B cell (primary cell): ENCODE measurements at regions not wholly inside any gene's neighbourhood (a gene's known extent, or its start where the extent isn't known, plus 50 kb on each side); places are given as distances from the start of the nearest gene placed in this dataset.

Experiments
- ATAC-seq: fragments of 200-7000 bp; cut with Tn5 transposase; one replicate; pipeline ENCODE4 v1.10.0; 2021; ENCODE audit warnings: low read depth, mild to moderate bottlenecking, moderate number of reproducible peaks, moderate library complexity
- CTCF ChIA-PET: fragments of 350-600 bp; sonication (Branson Sonifier 250); formaldehyde crosslinking; loops from one replicate; lab custom pipeline; 2021; ENCODE audit warnings: antibody characterized with exemption, inconsistent platforms; lab: Charles Lee
- POLR2A ChIA-PET: fragments of 350-600 bp; sonication (Branson Sonifier 250); formaldehyde crosslinking; loops from one replicate; lab custom pipeline; 2021; ENCODE audit warnings: antibody characterized with exemption; lab: Charles Lee
- DNase-seq: peaks from one replicate; pipeline ENCODE4 v3.0.0; 2013
- H2AFZ ChIP-seq: 2 replicates; pipeline ENCODE4 v1.6.1; 2012; ENCODE audit warnings: mild to moderate bottlenecking, low read depth, low read length; ENCODE audit not compliant: insufficient read depth, poor library complexity, severe bottlenecking
- H3K27ac ChIP-seq, 2 donors: 1 replicate in 1 of 2; 2 replicates in 1 of 2; pipeline ENCODE4 v1.5.1; 2012 to 2013; ENCODE audit warnings: low read length in 2 of 2, mild to moderate bottlenecking in 2 of 2, moderate library complexity in 1 of 2
- H3K27me3 ChIP-seq, 4 experiments: fragments of 200-600 bp in 1 of 4; sonication (generic) in 1 of 4; replicated peaks in 1 of 4; 1 replicate in 2 of 4; 2 replicates in 2 of 4; pipeline versions ENCODE4 v1.6.1 to v1.7.0; 2013 to 2016; ENCODE audit warnings: low read length in 3 of 4, mild to moderate bottlenecking in 2 of 4, mixed read lengths in 1 of 4, moderate library complexity in 1 of 4; ENCODE audit not compliant: insufficient read depth in 4 of 4, control insufficient read depth in 3 of 4; ENCODE audit errors: control extremely low read depth in 1 of 4
- H3K36me3 ChIP-seq, 2 experiments: replicated peaks in 1 of 2; 1 replicate in 1 of 2; 2 replicates in 1 of 2; pipeline versions ENCODE4 v1.6.1 to v1.7.1; 2013; ENCODE audit warnings: low read length in 1 of 2; ENCODE audit not compliant: insufficient read depth in 2 of 2, control insufficient read depth in 1 of 2; ENCODE audit errors: control extremely low read depth in 1 of 2, extremely low read depth in 1 of 2
- H3K4me1 ChIP-seq, 2 donors: fragments of 200-600 bp in 1 of 2; sonication (generic) in 1 of 2; 1 replicate in 1 of 2; 2 replicates in 1 of 2; pipeline versions ENCODE4 v1.5.1 to v1.6.1; 2013 to 2017; ENCODE audit warnings: low read length in 2 of 2; ENCODE audit not compliant: control insufficient read depth in 2 of 2, insufficient read depth in 2 of 2
- H3K4me2 ChIP-seq: replicated peaks from 2 replicates; pipeline ENCODE3; 2012; ENCODE audit warnings: mild to moderate bottlenecking, low read depth, low read length; ENCODE audit not compliant: poor library complexity, severe bottlenecking
- H3K4me3 ChIP-seq, 5 experiments: fragments of 200-600 bp in 1 of 5; sonication (generic) in 1 of 5; 1 replicate in 3 of 5; 2 replicates in 2 of 5; pipeline versions ENCODE4 v1.5.1 to v1.7.0; 2011 to 2016; ENCODE audit warnings: low read length in 4 of 5, mild to moderate bottlenecking in 4 of 5, low read depth in 2 of 5, control low read depth in 1 of 5, moderate library complexity in 1 of 5; ENCODE audit not compliant: insufficient read depth in 1 of 5; ENCODE audit errors: control extremely low read depth in 1 of 5, extremely low read depth in 1 of 5
- H3K79me2 ChIP-seq: fragments of 200-600 bp; sonication (generic); one replicate; pipeline ENCODE4 v1.6.0; 2016; ENCODE audit warnings: low read length; ENCODE audit not compliant: control insufficient read depth, insufficient read depth
- H3K9ac ChIP-seq: fragments of 200-600 bp; sonication (generic); 2 replicates; pipeline ENCODE4 v1.6.1; 2017; ENCODE audit warnings: mild to moderate bottlenecking, low read length, moderate library complexity
- H3K9me3 ChIP-seq, 3 donors: one replicate each; pipeline versions ENCODE4 v1.6.1 to v1.7.1; 2013; ENCODE audit warnings: low read length in 2 of 3; ENCODE audit not compliant: control insufficient read depth in 2 of 3, insufficient read depth in 1 of 3; ENCODE audit errors: control extremely low read depth in 1 of 3
- H4K20me1 ChIP-seq: 2 replicates; pipeline ENCODE4 v1.6.0; 2012; ENCODE audit warnings: mild to moderate bottlenecking, low read length; ENCODE audit not compliant: insufficient read depth, control insufficient read depth, poor library complexity, severe bottlenecking
- H3K27ac Mint-ChIP-seq: one replicate; pipeline ENCODE4 v1.8.0; 2021; ENCODE audit warnings: mixed read lengths
- H3K27me3 Mint-ChIP-seq: one replicate; pipeline ENCODE4 v1.8.0; 2021; ENCODE audit warnings: mixed read lengths
- H3K4me1 Mint-ChIP-seq: one replicate; pipeline ENCODE4 v1.8.0; 2021; ENCODE audit warnings: mixed read lengths
- H3K4me3 Mint-ChIP-seq: one replicate; pipeline ENCODE4 v1.8.0; 2021; ENCODE audit warnings: mixed read lengths
- H3K9me3 Mint-ChIP-seq: one replicate; pipeline ENCODE4 v1.8.0; 2022; ENCODE audit warnings: mixed read lengths; ENCODE audit not compliant: insufficient read depth
- EZH2 ChIP-seq: IDR thresholded peaks from 2 replicates; pipeline ENCODE4 v1.6.1; 2012; ENCODE audit warnings: borderline replicate concordance, low read depth, mild to moderate bottlenecking, moderate library complexity, low read length; ENCODE audit not compliant: insufficient read depth, poor library complexity, severe bottlenecking
- WGBS: methylation state at CpG from one replicate; pipeline ENCODE4 v1.1.5; 2013; ENCODE audit warnings: missing lambda C conversion rate; ENCODE audit not compliant: insufficient coverage; 5-methylcytosine and 5-hydroxymethylcytosine counted together
- intact Hi-C: fragments of 100-400 bp; cut with micrococcal nuclease; formaldehyde crosslinking; loops from one replicate; pipeline ENCODE4 v1.10.0; 2022
- TF ChIP-seq, protein P1 (sequence below): fragments of 200-600 bp; IDR thresholded peaks from one replicate; pipeline ENCODE4 v1.8.0; 2022; ENCODE audit warnings: antibody characterized with exemption, mild to moderate bottlenecking

DNA sequence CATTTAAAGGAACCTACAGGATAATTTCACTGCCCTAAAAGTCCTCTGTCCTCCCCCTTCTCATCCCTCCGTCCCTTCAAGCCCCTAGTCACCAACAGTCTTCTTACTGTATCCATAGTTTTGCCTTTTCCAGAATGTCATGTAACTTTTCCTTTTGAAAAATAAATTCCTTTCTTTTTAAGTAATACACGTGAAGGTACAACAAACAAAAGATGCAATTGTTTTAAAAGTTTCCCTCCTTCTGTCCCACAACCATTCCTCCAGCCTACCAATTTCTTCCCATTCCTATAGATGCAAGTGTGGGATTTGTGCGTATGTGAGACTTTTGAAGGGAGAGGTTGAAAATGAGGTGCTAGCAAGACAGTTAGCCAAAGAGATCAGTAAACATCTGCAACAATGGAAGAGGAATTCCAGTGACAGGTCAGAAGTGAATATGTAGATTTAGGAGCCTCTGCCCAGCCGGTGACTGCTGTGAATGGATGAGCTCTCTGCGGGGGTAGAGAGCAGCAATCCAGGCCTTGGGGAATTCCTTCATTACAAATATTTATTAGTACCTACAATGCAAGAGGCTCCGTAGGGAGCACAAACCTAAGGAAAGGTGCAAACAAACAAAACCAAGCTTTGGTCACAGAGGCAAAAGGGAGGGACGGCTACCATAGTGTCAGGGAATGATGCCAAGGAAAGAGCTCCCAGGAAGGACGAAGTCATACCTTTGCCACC lies 243.6 kb downstream of the SKIDA1 start:
- no peak overlapping the region for H3K4me2 ChIP-seq
- no peak overlapping the region for H3K4me3 ChIP-seq
- 100% methylated on average over 4 of the region's 8 CpGs for WGBS
- no peak overlapping the region for H3K27ac ChIP-seq
- DNase-seq = no peak
- intact Hi-C loops = no loop called here
- no peaks in the 10 kb centered on the region for H3K9me3 ChIP-seq
- H3K4me3 Mint-ChIP-seq = no peak overlapping the region
- H3K4me1 Mint-ChIP-seq = no peaks in the 10 kb centered on the region
- no peaks in the 10 kb centered on the region for H3K27me3 ChIP-seq
- no peaks in the 10 kb centered on the region for H4K20me1 ChIP-seq
- H3K27ac Mint-ChIP-seq = no peak overlapping the region
- no peaks in the 10 kb centered on the region for H3K9me3 Mint-ChIP-seq
- CTCF ChIA-PET = no interaction called here
- H3K79me2 ChIP-seq = no peaks in the 10 kb centered on the region
- ATAC-seq = no peak
- no peaks in the 10 kb centered on the region for H3K36me3 ChIP-seq
- no peaks in the 10 kb centered on the region for H3K4me1 ChIP-seq
- TF ChIP-seq EZH2 = no peak
- TF ChIP-seq, protein P1, sequence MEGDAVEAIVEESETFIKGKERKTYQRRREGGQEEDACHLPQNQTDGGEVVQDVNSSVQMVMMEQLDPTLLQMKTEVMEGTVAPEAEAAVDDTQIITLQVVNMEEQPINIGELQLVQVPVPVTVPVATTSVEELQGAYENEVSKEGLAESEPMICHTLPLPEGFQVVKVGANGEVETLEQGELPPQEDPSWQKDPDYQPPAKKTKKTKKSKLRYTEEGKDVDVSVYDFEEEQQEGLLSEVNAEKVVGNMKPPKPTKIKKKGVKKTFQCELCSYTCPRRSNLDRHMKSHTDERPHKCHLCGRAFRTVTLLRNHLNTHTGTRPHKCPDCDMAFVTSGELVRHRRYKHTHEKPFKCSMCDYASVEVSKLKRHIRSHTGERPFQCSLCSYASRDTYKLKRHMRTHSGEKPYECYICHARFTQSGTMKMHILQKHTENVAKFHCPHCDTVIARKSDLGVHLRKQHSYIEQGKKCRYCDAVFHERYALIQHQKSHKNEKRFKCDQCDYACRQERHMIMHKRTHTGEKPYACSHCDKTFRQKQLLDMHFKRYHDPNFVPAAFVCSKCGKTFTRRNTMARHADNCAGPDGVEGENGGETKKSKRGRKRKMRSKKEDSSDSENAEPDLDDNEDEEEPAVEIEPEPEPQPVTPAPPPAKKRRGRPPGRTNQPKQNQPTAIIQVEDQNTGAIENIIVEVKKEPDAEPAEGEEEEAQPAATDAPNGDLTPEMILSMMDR = no peak
- peaks cover 3% of the 10 kb centered on the region for H3K27me3 Mint-ChIP-seq
- H3K9ac ChIP-seq = no peak overlapping the region
- H2AFZ ChIP-seq = no peak overlapping the region
- POLR2A ChIA-PET = no interaction called here

DNA sequence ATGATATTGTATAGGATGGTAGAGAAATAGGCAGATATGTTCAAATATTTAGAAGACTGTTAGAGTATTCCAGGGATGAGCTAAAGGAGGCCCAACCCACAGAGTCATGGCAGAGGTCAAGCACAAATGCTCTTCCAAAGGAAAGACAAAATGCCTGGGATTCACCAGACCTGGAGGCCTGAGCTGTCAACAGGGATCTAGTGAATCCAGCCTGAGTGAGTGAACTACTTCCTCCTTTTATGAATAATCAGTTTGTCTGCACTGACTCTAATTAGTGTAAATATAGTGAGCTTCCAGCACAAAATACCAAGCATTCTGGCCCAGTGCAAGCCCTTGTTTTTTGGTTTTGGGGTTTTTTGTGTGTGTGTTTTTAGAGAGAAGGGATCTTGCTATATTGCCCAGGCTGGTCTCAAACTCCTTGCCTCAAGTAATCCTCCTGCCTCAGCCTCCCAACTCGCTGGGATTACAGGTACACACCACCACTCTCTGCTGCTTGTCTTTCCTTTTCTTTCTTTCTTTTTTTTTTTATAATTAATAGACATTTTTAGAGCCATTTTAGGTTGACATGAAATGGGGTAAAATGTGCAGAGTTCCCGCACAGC lies 244.4 kb downstream of the SKIDA1 start:
- intact Hi-C loops = no loop called here
- H3K27ac ChIP-seq = no peak overlapping the region
- no peaks in the 10 kb centered on the region for H3K9me3 ChIP-seq
- WGBS = no CpG with 5 or more reads among the region's 2 CpGs
- ATAC-seq = no peak
- POLR2A ChIA-PET = no interaction called here
- H3K27me3 Mint-ChIP-seq = peaks cover 6% of the 10 kb centered on the region
- H3K36me3 ChIP-seq = no peaks in the 10 kb centered on the region
- no peaks in the 10 kb centered on the region for H3K4me1 Mint-ChIP-seq
- no peaks in the 10 kb centered on the region for H3K79me2 ChIP-seq
- H3K4me2 ChIP-seq = no peak overlapping the region
- DNase-seq = no peak
- no peaks in the 10 kb centered on the region for H3K9me3 Mint-ChIP-seq
- TF ChIP-seq, protein P1 = no peak
- TF ChIP-seq EZH2 = no peak
- H3K4me1 ChIP-seq = no peaks in the 10 kb centered on the region
- H3K4me3 Mint-ChIP-seq = no peak overlapping the region
- H3K27me3 ChIP-seq = no peaks in the 10 kb centered on the region
- H3K27ac Mint-ChIP-seq = no peak overlapping the region
- H4K20me1 ChIP-seq = no peaks in the 10 kb centered on the region
- no peak overlapping the region for H3K9ac ChIP-seq
- CTCF ChIA-PET = no interaction called here
- no peak overlapping the region for H2AFZ ChIP-seq
- no peak overlapping the region for H3K4me3 ChIP-seq
